ENCODE measurements at regions not wholly inside any gene's neighbourhood (a gene's known extent, or its start where the extent isn't known, plus 50 kb on each side); places are given as distances from the start of the nearest gene placed in this dataset.

DNA sequence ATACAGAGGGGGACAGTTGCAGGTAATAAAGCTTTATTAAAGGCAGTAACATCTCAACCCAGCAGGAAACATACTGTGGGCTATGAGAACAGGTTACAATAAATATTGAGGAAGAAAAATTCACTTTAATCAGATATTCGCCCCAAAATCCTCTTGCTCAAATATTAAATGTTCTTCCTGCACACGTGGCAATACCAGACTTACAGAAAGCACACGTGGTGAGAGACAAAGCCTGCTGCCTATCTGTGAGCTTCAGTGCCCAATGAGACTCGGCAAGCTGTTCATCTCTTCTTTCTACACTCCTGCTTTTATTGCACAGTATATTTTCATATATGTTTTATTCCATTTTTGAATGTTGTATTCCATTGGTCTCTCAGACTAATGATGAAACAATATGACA lies 113.2 kb downstream of the OR13A1 start:
- in situ Hi-C loops (cut with MboI; ENCODE audit: low sequenced_read_pairs, unreplicated experiment): no loop called here
- DNase-seq (ENCODE audit: low spot score): no peak
- TF ChIP-seq, protein P1, sequence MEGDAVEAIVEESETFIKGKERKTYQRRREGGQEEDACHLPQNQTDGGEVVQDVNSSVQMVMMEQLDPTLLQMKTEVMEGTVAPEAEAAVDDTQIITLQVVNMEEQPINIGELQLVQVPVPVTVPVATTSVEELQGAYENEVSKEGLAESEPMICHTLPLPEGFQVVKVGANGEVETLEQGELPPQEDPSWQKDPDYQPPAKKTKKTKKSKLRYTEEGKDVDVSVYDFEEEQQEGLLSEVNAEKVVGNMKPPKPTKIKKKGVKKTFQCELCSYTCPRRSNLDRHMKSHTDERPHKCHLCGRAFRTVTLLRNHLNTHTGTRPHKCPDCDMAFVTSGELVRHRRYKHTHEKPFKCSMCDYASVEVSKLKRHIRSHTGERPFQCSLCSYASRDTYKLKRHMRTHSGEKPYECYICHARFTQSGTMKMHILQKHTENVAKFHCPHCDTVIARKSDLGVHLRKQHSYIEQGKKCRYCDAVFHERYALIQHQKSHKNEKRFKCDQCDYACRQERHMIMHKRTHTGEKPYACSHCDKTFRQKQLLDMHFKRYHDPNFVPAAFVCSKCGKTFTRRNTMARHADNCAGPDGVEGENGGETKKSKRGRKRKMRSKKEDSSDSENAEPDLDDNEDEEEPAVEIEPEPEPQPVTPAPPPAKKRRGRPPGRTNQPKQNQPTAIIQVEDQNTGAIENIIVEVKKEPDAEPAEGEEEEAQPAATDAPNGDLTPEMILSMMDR (IDR thresholded peaks at IDR 0.05; ENCODE audit: borderline replicate concordance, control extremely low read depth, extremely low read depth, insufficient read depth, missing control alignments): no peak

DNA sequence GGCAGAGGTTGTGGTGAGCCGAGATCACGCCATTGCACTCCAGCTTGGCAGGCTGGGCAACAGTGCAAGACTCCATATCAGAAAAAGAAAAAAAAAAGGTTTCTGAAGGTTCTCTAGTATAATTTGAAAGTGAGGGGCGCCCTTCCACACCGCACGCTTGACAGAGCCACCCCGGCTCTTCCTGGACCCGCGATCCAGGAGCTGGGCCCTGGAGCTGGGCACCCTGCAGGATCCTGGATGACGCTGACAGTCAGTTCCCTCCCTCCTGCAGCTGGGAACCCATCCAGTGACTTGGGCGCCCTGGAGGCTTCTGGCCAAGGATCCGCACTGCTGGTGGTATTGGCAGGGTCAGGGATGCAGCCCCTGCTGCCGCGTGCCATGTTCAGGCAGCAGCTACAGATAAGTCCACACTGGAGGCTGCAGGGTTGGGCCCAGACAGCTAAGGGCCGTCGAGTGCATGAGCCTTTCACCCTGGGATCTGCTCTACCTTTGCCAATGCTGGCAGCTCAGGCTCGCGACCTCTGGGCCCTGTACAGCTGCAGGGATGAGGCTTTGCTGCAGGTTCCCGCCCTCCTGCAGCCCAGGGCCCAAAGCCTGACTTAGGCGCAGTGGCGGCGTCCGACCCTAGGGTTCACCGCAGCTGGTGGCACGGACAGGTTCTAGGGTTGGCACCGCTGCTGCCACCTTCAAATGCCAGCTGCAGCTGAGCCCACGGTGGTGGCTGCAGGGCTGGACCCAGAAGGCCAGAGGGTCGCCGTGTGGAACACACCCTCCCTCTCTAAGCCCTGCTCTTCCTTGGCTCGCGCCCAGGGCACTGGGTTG lies 110.2 kb downstream of the OR13A1 start:
- in situ Hi-C loops (cut with MboI; ENCODE audit: low sequenced_read_pairs, unreplicated experiment): no loop called here

DNA sequence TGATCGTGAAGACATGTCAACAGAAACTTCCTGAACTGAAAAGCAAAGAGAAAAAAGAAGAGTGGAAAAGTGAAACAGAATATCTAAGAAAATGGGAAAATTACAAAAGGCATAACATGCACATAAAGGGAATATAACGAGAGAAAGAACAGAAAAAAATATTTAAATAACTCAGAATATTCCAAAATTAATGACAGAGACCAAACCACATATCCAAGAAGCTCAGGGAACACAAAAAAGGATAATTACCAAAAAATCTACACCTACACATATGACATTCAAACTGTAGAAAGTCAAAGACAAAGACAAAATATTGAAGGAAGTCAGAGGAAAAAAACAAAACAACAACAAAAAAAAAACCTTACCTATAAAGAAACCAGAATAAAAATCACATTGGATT lies 105.5 kb downstream of the OR13A1 start:
- DNase-seq (ENCODE audit: low spot score): no peak
- in situ Hi-C loops (cut with MboI; ENCODE audit: low sequenced_read_pairs, unreplicated experiment): no loop called here
- TF ChIP-seq, protein P1 (IDR thresholded peaks at IDR 0.05; ENCODE audit: borderline replicate concordance, control extremely low read depth, extremely low read depth, insufficient read depth, missing control alignments): no peak

More for the DNA sequence above, 110.2 kb downstream of the OR13A1 start:
- no peak for DNase-seq (ENCODE audit: low spot score)
- TF ChIP-seq, protein P1 (IDR thresholded peaks at IDR 0.05; ENCODE audit: borderline replicate concordance, control extremely low read depth, extremely low read depth, insufficient read depth, missing control alignments): no peak

DNA sequence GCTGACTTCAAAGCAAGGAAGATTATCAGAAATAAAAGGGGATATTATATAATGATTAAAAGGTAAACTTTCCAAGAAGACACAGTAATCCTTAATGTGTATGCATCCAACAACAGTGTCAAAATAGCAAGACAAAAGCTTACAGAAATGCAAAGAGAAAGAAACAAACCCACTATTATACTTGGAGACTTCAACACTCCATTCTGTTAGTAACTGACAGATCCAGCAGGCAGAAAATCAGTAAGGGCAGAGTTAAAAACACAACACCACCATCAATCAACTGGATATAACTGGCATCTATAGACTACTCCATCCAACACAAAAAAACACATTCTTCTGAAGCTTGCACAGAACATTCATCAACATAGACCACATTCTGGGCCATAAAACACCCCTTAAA lies 103.8 kb downstream of the OR13A1 start:
- TF ChIP-seq, protein P1 (IDR thresholded peaks at IDR 0.05; ENCODE audit: borderline replicate concordance, control extremely low read depth, extremely low read depth, insufficient read depth, missing control alignments): no peak
- DNase-seq (ENCODE audit: low spot score): no peak
- in situ Hi-C loops (cut with MboI; ENCODE audit: low sequenced_read_pairs, unreplicated experiment): no loop called here

DNA sequence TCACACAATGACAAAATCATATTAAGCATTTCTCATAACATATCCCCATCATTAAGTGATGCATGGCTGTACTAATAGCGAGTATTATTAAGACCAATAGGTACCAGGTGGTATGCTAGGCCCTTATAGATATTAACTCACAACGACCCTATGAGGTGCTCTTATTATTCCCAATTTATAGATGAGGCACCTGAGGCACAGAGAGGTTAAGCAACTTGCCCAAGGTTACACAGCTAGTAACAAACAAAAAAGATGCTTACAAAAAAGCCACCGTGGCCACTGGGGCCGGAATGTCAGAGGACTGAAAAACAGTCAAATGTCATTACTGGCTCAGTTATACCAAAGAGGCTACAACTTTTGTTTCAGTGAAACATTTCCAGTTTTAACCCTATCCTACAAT lies 96.0 kb downstream of the OR13A1 start:
- TF ChIP-seq, protein P1 (IDR thresholded peaks at IDR 0.05; ENCODE audit: borderline replicate concordance, control extremely low read depth, extremely low read depth, insufficient read depth, missing control alignments): no peak
- in situ Hi-C loops (cut with MboI; ENCODE audit: low sequenced_read_pairs, unreplicated experiment): no loop called here
- no peak for DNase-seq (ENCODE audit: low spot score)

DNA sequence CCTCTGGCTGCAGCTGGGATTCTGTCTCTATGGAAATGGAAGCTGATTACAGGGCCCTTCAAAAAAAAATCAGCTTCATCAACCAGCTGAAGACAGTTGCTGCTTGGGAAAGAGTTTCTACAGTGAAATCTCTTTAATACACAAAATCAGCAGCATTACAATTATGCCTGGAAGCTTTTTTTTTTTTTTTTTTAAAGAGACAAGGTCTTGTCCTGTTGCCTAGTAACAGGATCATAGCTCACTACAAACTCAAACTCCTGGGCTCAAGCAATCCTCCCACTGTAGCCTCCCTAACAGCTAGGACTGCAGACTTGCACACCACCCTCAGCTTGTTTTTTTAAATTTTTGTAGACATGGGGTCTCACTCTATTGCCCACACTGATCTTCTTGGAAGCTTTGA lies 94.5 kb downstream of the OR13A1 start:
- TF ChIP-seq, protein P1 (IDR thresholded peaks at IDR 0.05; ENCODE audit: borderline replicate concordance, control extremely low read depth, extremely low read depth, insufficient read depth, missing control alignments): no peak
- no peak for DNase-seq (ENCODE audit: low spot score)
- in situ Hi-C loops (cut with MboI; ENCODE audit: low sequenced_read_pairs, unreplicated experiment): no loop called here
